ENCODE measurements at regions not wholly inside any gene's neighbourhood (a gene's known extent, or its start where the extent isn't known, plus 50 kb on each side); places are given as distances from the start of the nearest gene placed in this dataset.
"Not testable (repeated sequence)": the region's sequence is repeated elsewhere in the genome, so short reads cannot be mapped to it uniquely, and the experiment has no call there.

GRCh38 chr3:161925749-161926360 lies 429.2 kb downstream of the OTOL1 start:
- Mint-ChIP-seq H3K4me1 (no peaks in the 10 kb centered on the region), H3K27ac (no peak overlapping the region), H3K27me3 (no peaks in the 10 kb centered on the region), H3K36me3 (no peaks in the 10 kb centered on the region), H3K9me3 (peaks cover 11% of the 10 kb centered on the region), H3K4me3 (no peak overlapping the region)
- ATAC-seq: no peak

DNA sequence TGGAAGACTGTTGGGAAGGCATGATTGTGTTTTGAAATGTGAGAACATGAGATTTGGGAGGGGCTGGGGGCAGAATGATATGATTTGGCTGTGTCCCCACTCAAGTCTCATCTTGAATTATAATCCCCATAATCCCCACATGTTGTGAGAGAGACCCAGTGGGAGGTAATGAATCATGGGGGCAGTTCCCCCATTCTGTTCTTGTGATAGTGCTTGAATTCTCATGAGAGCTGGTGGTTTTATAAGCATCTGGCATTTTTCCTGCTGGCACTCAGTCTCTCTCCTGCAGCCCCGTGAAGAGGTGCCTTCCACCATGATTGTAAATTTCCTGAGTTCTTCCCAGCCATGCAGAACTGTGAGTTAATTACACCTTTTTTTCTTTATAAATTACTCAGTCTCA lies 430.5 kb downstream of the OTOL1 start:
- Mint-ChIP-seq H3K36me3 (no peaks in the 10 kb centered on the region), H3K9me3 (peaks cover 4% of the 10 kb centered on the region), H3K27ac (no peak overlapping the region), H3K27me3 (no peaks in the 10 kb centered on the region), H3K4me1 (no peaks in the 10 kb centered on the region), H3K4me3 (no peak overlapping the region)
- no peak for ATAC-seq

- no peak overlapping the region for H3K27ac Mint-ChIP-seq
- H3K4me3 Mint-ChIP-seq: no peak overlapping the region
- H3K9me3 Mint-ChIP-seq: peaks cover 16% of the 10 kb centered on the region
- no peaks in the 10 kb centered on the region for H3K4me1 Mint-ChIP-seq
- no peaks in the 10 kb centered on the region for H3K27me3 Mint-ChIP-seq
- ATAC-seq: no peak
- H3K36me3 Mint-ChIP-seq: no peaks in the 10 kb centered on the region
Measured at GRCh38 chr3:161939918-161940620, 443.5 kb downstream of the OTOL1 start.

- Mint-ChIP-seq H3K4me3 (no peak overlapping the region), H3K9me3 (peaks cover 16% of the 10 kb centered on the region), H3K36me3 (no peaks in the 10 kb centered on the region), H3K27me3 (no peaks in the 10 kb centered on the region), H3K27ac (no peak overlapping the region), H3K4me1 (no peaks in the 10 kb centered on the region)
- no peak for ATAC-seq
Measured at GRCh38 chr3:161940621-161940965, 444.0 kb downstream of the OTOL1 start.

DNA sequence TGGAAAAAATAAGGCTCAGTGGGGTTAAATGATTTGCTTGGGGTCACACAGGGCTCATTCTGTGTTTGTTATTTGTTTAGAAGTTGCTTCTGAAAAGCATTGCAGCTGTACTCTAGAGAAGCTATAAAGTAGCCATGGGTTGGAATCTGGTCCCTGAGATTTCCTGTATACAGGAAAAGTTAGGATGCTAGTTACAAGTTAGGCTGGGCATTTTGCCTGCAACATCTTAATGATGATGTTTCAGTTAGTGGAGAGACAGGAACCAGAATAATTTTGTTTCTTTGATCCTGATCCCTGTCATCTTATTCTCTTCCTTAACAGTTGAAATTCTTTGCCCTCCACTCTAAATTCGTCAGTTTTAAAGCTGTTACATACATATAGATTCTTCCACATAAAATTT lies 445.3 kb downstream of the OTOL1 start:
- no peak overlapping the region for H3K4me3 Mint-ChIP-seq
- no peaks in the 10 kb centered on the region for H3K4me1 Mint-ChIP-seq
- ATAC-seq: no peak
- H3K27ac Mint-ChIP-seq: no peak overlapping the region
- peaks cover 11% of the 10 kb centered on the region for H3K9me3 Mint-ChIP-seq
- H3K36me3 Mint-ChIP-seq: no peaks in the 10 kb centered on the region
- H3K27me3 Mint-ChIP-seq: no peaks in the 10 kb centered on the region

GRCh38 chr3:161943801-161944345 lies 447.3 kb downstream of the OTOL1 start:
- H3K27me3 Mint-ChIP-seq, ATAC-seq, H3K4me1 Mint-ChIP-seq, H3K36me3 Mint-ChIP-seq, H3K4me3 Mint-ChIP-seq, H3K27ac Mint-ChIP-seq, H3K9me3 Mint-ChIP-seq: not testable (repeated sequence)

GRCh38 chr3:161946443-161946960 lies 449.9 kb downstream of the OTOL1 start:
- no peak for ATAC-seq
- H3K9me3 Mint-ChIP-seq: peaks cover 8% of the 10 kb centered on the region
- no peak overlapping the region for H3K27ac Mint-ChIP-seq
- no peaks in the 10 kb centered on the region for H3K27me3 Mint-ChIP-seq
- no peaks in the 10 kb centered on the region for H3K36me3 Mint-ChIP-seq
- H3K4me1 Mint-ChIP-seq: no peaks in the 10 kb centered on the region
- H3K4me3 Mint-ChIP-seq: no peak overlapping the region

DNA sequence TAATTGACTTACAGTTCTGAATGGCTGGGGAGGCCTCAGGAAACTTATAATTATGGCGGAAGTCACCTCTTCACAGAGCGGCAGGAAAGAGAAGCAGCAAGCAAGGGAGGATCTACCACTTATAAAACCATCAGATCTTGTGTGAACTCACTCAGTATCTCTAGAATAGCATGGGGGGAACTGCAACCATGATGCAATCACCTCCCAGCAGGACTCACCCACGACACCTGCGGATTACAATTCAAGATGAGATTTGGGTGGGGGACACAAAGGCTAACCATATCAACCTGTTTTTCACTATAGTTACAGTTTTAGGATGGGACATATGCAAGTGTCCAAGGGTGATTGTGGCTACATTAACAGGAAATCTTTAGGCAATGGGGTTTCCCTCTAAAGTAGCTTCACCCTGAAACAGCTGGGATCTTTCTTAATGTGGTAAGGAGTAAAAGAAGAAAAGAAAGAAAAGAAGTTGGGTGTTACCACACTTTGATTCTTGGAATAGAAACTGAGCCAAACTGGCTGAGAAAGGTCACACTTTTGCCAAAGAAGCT lies 453.8 kb downstream of the OTOL1 start:
- Mint-ChIP-seq H3K27me3 (no peaks in the 10 kb centered on the region), H3K36me3 (no peaks in the 10 kb centered on the region), H3K27ac (no peak overlapping the region), H3K4me1 (no peaks in the 10 kb centered on the region), H3K9me3 (peaks cover under 1% of the 10 kb centered on the region), H3K4me3 (no peak overlapping the region)
- no peak for ATAC-seq

GRCh38 chr3:161957467-161957866 lies 460.9 kb downstream of the OTOL1 start:
- Mint-ChIP-seq H3K4me1 (no peaks in the 10 kb centered on the region), H3K4me3 (no peak overlapping the region), H3K27ac (no peak overlapping the region), H3K9me3 (peaks cover 3% of the 10 kb centered on the region), H3K27me3 (no peaks in the 10 kb centered on the region), H3K36me3 (no peaks in the 10 kb centered on the region)
- ATAC-seq: no peak

DNA sequence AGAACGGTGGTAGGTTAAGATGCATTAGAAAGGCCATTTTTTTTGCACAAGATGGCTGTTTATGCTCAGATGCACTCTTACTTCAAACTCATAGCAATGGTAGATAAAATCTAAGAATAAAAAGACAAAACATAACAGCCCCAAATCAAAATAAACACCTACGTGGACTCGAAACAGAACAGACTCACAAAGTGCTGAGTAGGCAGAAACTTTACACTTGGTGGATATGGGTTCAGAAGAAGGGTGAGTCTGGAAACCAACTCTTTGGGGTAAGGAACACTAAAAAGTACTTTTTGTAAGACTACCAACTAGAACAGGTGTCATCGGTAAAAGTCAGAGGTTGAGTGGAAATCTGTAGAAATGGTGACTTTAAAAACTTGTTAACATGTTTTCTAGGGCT lies 468.2 kb downstream of the OTOL1 start:
- H3K9me3 Mint-ChIP-seq: peaks cover 10% of the 10 kb centered on the region
- H3K4me3 Mint-ChIP-seq: no peak overlapping the region
- H3K27me3 Mint-ChIP-seq: no peaks in the 10 kb centered on the region
- H3K4me1 Mint-ChIP-seq: no peaks in the 10 kb centered on the region
- no peak overlapping the region for H3K27ac Mint-ChIP-seq
- H3K36me3 Mint-ChIP-seq: no peaks in the 10 kb centered on the region
- ATAC-seq: no peak

DNA sequence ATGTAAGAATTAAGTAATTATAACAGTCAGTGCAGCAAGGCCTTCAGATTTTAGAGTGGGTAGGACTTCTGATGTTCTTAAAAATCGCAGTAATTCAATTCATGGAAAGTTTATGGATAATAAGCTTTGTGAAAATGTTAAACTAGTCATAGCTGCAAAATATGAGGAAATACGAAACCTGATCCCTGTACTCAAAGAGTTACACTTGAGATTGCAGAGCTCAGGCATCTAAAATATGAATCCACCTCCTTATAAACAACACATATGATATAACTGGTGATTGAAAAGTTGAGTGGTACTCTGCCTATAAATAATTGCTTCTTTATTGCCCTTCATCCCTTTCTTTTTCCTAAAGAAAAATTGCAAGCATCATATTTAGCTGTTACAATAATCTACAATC lies 473.3 kb downstream of the OTOL1 start:
- Mint-ChIP-seq H3K4me1 (no peaks in the 10 kb centered on the region), H3K9me3 (peaks cover 4% of the 10 kb centered on the region), H3K4me3 (no peak overlapping the region), H3K36me3 (no peaks in the 10 kb centered on the region), H3K27ac (no peak overlapping the region), H3K27me3 (no peaks in the 10 kb centered on the region)
- no peak for ATAC-seq

DNA sequence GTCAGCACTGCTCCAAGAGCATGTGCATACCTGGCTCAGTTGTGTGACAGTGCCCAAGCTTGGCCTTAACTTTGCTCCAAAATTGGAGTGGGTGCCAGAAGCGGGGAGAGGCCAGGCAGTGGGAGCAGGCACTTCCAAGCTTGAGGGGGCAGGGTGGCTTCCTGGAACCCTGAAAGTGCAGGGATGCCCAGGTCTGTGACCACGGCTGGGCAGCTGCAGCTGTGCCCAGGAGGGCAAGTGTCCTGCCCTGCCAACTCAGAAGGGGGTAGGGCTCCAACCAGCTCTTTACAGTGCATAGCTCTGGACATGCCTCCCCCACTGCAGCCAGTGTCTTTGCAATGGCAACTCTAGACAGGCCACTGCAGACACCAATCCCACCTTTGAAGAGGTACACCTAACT lies 478.6 kb downstream of the OTOL1 start:
- Mint-ChIP-seq H3K36me3 (no peaks in the 10 kb centered on the region), H3K4me3 (no peak overlapping the region), H3K27ac (no peak overlapping the region), H3K27me3 (no peaks in the 10 kb centered on the region), H3K4me1 (no peaks in the 10 kb centered on the region), H3K9me3 (peaks cover 2% of the 10 kb centered on the region)
- no peak for ATAC-seq

DNA sequence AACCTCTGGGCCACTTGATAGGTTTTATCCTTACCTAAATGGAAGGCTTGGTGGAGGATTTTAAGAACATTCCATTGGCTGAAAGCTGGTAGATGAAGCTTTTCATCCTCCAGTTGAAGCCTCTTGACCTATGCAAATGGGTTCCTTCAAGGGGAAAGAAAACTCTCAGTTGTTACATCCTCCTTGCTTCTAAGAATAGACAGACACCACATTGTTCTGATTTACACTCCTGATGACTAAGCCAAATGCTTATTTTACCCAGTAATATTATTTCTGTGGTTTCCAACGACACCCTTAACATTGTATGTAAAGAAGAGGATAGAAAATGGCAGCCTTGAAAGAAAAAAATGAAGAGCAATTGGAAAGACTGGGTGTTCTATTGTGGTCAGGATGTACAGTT lies 480.5 kb downstream of the OTOL1 start:
- no peaks in the 10 kb centered on the region for H3K9me3 Mint-ChIP-seq
- H3K27me3 Mint-ChIP-seq: no peaks in the 10 kb centered on the region
- H3K4me3 Mint-ChIP-seq: no peak overlapping the region
- no peaks in the 10 kb centered on the region for H3K36me3 Mint-ChIP-seq
- H3K27ac Mint-ChIP-seq: no peak overlapping the region
- no peak for ATAC-seq
- no peaks in the 10 kb centered on the region for H3K4me1 Mint-ChIP-seq

GRCh38 chr3:161977850-161978249 lies 481.2 kb downstream of the OTOL1 start:
- Mint-ChIP-seq H3K27ac (no peak overlapping the region), H3K36me3 (no peaks in the 10 kb centered on the region), H3K9me3 (no peaks in the 10 kb centered on the region), H3K4me3 (no peak overlapping the region), H3K4me1 (no peaks in the 10 kb centered on the region), H3K27me3 (no peaks in the 10 kb centered on the region)
- peak; percentile 31 for ATAC-seq

DNA sequence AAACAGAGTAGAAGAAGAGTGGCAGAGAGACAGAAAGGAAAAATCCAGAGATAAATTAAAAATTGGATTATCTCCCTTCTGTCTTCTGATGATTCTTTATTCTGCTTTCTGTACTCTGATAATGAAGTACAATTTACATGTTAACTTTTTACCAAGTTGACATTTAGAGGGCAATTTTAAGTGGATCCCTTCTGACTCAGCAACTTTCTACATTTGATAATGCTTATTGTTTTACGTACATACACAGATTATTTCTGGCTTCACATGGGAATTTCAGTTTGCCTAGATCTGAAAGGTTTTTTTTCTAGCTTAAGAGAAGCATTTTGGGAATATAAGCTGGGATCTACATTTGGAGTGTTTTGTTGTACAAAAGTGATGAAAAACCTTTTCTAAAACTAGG lies 491.3 kb downstream of the OTOL1 start:
- Mint-ChIP-seq H3K4me3 (no peak overlapping the region), H3K4me1 (no peaks in the 10 kb centered on the region), H3K27ac (no peak overlapping the region), H3K9me3 (no peaks in the 10 kb centered on the region), H3K27me3 (no peaks in the 10 kb centered on the region), H3K36me3 (no peaks in the 10 kb centered on the region)
- no peak for ATAC-seq

DNA sequence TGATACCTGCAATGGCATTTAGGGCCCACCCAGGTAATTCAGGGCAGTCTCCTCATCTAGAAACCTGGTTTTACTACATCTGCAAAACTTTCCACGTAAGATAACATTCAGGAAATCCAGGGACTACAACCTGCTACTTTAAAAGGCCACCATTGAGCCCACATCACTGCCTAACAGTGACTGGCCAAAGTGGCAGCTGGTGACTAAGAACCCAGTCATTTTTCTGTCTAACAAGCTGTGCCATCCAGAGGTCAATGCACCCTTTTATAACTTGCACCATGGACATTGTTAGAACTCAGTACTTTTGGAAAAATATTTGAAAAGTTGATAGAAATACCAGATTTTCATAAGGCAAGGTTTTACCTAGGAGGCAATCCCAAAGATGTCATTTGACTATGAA lies 492.4 kb downstream of the OTOL1 start:
- no peaks in the 10 kb centered on the region for H3K9me3 Mint-ChIP-seq
- no peak overlapping the region for H3K27ac Mint-ChIP-seq
- no peak overlapping the region for H3K4me3 Mint-ChIP-seq
- H3K4me1 Mint-ChIP-seq: no peaks in the 10 kb centered on the region
- no peaks in the 10 kb centered on the region for H3K36me3 Mint-ChIP-seq
- no peaks in the 10 kb centered on the region for H3K27me3 Mint-ChIP-seq
- ATAC-seq: no peak

Measured in stimulated activated memory B cell treated with anti-CD40 and anti-IgM and Interleukin-4, amounts not matched to agents 10 μg/mL and 1 μg/mL and 100 μg/mL, for 72 hours (primary cell).